Inflammatory macrophage (primary cell): ENCODE measurements at regions not wholly inside any gene's neighbourhood (a gene's known extent, or its start where the extent isn't known, plus 50 kb on each side); places are given as distances from the start of the nearest gene placed in this dataset.
"Not testable (repeated sequence)": the region's sequence is repeated elsewhere in the genome, so short reads cannot be mapped to it uniquely, and the experiment has no call there.

ENCODE experiments used
- DNase-seq, 2 donors: peaks; one replicate each; pipeline ENCODE4 v3.0.0-alpha.2; 2020 to 2022

DNA sequence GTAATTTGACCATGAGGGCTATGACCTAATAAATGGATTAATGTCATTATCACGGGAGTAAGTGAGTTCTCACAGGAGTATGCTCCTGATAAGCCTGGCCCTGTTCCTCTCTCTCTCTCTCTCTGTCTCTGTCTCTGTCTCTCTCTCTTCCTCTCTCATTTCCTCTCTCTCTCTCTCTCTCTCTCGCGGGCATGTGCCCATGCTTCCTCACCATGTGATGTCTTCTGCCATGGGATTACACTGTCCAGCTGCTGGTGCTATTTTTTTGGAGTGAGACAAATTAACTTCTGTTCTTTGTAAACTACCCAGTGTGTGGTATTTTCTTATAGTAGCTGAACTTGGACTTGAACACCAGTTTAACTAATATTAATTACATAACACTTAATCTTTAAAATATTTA, 374.3 kb upstream of the GJE1 start:
- no peak for DNase-seq

DNA sequence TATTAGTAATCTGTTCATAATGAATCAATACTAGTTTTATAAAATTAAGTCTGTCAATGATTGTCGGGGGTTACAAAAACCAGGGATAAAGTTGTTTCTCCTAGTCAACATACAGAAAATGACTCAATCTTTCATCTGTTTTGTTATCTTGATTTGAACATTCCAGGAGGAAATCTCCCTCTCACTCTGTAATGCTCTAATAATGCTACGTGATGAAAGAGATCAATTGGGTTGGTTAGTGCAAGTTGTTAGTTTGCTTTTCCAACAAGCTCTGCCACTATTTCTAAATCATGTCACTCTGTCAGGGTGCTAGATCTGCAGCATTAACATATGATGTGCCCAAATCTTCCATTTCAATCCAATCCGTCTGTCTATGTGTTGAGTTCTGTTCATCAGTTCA, 379.5 kb upstream of the GJE1 start:
- DNase-seq = no peak

GRCh38 chr6:141752677-141753076, 380.0 kb upstream of the GJE1 start:
- no peak for DNase-seq

DNA sequence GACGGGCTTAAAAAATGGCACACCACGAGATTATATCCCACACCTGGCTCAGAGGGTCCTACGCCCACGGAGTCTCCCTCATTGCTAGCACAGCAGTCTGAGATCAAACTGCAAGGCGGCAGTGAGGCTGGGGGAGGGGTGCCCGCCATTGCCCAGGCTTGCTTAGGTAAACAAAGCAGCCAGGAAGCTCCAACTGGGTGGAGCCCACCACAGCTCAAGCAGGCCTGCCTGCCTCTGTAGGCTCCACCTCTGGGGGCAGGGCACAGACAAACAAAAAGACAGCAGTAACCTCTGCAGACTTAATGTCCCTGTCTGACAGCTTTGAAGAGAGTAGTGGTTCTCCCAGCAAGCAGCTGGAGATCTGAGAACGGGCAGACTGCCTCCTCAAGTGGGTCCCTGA, 386.4 kb upstream of the GJE1 start:
- not testable (repeated sequence) for DNase-seq

DNA sequence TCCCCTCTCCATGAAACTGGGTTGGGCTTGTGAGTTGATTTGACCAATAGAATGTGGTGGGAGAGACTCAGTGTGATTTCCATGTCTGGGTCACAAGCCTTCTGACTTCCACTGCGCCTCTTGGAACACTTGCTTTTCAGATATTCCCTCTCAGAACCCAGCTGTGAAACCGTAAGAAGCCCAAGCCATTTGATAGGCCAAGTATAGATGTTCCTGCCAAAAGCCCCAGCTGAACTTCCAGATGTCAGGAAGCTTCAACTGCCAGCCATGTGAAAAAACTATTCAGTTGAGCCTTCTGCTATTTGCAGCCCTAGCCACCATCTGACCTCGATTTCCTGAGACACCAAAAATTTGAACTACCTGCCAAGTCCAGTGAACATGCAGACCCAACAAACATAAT, 387.8 kb upstream of the GJE1 start:
- DNase-seq = no peak

DNA sequence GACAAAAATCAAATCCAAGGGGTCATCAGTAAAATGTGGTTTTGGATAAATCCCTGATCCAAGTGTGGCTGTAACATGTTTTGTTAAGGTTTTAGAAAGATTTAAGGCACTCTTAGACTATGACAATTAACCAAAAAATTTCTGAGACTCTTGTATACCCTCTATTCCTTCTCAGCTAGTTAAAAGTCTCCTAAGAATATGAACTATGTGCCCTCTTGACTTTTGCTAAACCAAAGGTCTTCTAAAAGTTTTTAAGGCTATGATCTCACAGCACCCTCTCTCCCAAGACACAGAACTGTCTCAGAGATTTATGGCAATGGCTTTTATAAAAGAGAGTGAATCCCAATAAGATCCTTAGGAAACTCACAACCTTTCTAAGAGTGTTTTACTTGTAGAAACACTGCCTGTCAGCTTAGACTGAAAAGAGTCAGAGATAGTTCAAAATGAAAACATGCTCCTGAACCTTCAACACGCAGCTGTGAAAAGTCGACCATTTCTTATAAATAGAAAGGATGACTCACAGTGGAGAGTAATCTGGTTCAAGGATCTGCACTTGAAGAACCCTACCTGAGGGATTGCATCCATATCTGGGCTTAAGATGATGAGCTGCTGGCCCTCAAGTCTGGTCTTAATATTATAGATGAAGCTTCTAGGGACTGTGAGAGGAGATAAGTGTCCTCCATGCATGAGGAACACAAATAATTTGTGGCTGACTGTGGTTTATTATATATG, 388.4 kb upstream of the GJE1 start:
- DNase-seq = no peak

DNA sequence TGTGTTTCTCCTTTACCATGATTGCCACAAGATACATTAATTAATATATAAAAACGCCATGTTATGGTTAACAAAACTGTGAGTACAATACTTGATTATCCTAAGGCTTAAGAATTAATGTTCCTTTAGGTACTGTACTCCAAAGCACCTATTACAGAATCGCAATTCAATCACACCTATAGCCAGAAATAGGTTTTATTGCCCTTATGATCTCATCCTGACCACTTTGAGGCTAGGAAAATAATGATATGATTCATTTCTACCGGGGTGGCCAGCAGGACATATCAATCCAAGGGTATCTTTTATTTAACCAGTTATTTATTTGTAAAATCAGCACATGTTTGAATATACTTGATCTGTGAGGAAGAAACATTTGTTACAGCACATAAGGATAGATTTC, 396.6 kb upstream of the GJE1 start:
- no peak for DNase-seq

GRCh38 chr6:141735126-141735525, 397.6 kb upstream of the GJE1 start:
- DNase-seq = no peak

- no peak for DNase-seq
These were observed 398.5 kb upstream of the GJE1 start for GRCh38 chr6:141734071-141734840.

GRCh38 chr6:141729146-141729545, 403.6 kb upstream of the GJE1 start:
- DNase-seq = no peak

- no peak for DNase-seq
These were observed 404.4 kb upstream of the GJE1 start for GRCh38 chr6:141728330-141728729.

- no peak for DNase-seq
These were observed 406.5 kb upstream of the GJE1 start for GRCh38 chr6:141726248-141726647.

GRCh38 chr6:141724731-141725130, 408.0 kb upstream of the GJE1 start:
- no peak for DNase-seq

- no peak for DNase-seq
These were observed 413.2 kb upstream of the GJE1 start for GRCh38 chr6:141719476-141719875.

GRCh38 chr6:141705431-141705830, 427.3 kb upstream of the GJE1 start:
- DNase-seq = no peak

- DNase-seq = no peak
These were observed 428.6 kb upstream of the GJE1 start for GRCh38 chr6:141704151-141704550.

GRCh38 chr6:141701732-141702131, 431.0 kb upstream of the GJE1 start:
- DNase-seq = no peak

DNA sequence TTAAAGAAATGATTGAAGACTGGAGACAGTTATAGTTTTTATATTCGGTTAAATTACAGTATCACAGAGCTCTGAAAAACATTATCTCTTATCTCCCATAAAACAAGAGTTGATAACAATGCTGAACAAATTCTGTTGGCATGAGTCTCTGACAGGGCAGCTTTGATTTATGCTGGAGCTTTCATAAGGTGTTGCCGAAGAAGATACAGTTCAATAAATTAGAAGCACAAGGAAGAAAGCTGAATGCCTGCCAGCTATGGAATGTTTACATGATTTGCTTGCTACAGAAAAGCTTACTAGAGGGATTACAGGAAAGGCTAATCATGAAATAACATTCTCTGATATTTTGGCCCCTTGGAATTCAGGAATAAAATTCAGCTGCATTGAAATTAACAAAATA, 431.9 kb upstream of the GJE1 start:
- DNase-seq = no peak

- no peak for DNase-seq
These were observed 443.8 kb upstream of the GJE1 start for GRCh38 chr6:141688916-141689315.

DNA sequence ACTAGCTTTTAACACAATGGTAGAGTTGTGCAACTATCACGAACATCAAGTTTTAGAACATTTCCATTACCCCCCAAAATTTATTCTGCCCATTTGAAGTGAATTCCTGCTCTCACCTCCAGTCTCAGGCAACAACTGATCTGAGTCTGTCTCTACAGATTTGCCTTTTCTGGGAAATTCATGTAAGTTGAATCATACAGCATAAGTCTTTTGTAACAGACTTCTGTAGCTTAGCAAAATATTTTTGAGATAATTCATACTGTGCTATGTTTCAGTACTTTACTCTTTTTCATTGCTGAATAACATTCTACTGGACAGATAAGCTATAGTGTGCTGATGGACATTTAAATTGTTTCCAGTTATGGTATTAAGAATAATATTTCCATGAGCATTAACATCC, 447.3 kb upstream of the GJE1 start:
- no peak for DNase-seq

GRCh38 chr6:141682391-141682790, 450.3 kb upstream of the GJE1 start:
- no peak for DNase-seq

DNA sequence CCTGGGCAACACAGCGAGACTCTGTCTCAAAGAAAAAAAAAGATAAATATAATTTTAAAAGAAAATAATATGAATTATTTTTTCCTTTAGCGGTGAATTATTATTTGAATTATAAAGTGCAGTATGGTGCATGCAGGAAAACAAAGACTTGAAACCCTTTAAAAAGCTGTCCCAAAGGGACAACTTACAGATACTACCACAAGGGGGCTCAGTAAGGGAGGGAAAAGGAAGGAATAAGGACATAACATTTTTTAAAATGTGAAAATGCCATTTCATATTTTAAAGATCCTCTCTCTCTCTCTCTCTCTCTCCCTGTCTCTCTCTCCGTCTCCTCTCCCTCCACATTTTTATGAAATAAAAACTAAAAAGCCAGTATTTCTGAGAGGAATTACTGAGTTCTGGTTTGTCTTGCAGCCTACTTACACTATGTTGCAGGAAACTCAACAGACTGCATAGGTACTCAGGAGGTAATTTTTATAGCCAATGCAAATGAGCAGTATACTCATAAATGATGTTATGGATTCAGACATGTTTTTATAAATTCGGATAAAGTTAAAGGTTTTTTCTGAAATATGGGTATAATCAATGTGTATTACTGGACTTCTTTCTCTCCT, 455.0 kb upstream of the GJE1 start:
- peak in 1 of 2 donors; percentile 4 for DNase-seq

- DNase-seq = no peak
These were observed 456.8 kb upstream of the GJE1 start for GRCh38 chr6:141675957-141676356.

- no peak for DNase-seq
These were observed 463.6 kb upstream of the GJE1 start for GRCh38 chr6:141669141-141669540.
